WI38 (cell line): ENCODE measurements at regions not wholly inside any gene's neighbourhood (a gene's known extent, or its start where the extent isn't known, plus 50 kb on each side); places are given as distances from the start of the nearest gene placed in this dataset.

Experiments used
- H3K4me3 ChIP-seq: 2 replicates; pipeline ENCODE4 v1.5.1; 2011; ENCODE audit warnings: low read depth, mild to moderate bottlenecking, control low read depth, low read length
- CTCF ChIP-seq: IDR thresholded peaks from 2 replicates; pipeline ENCODE4 v1.5.1; 2012; ENCODE audit warnings: low read depth, mild to moderate bottlenecking, control low read depth, low read length

- no peak overlapping the region for H3K4me3 ChIP-seq
- no peak for TF ChIP-seq CTCF
Measured at GRCh38 chr12:91835693-91836092, 310.0 kb downstream of the BTG1 start.

GRCh38 chr12:91833780-91834359 lies 311.8 kb downstream of the BTG1 start:
- no peak for TF ChIP-seq CTCF

GRCh38 chr12:91825999-91826398 lies 319.6 kb downstream of the BTG1 start:
- TF ChIP-seq CTCF: no peak
- H3K4me3 ChIP-seq: no peak overlapping the region

More at GRCh38 chr12:91833780-91834359, 311.8 kb downstream of the BTG1 start:
- no peak overlapping the region for H3K4me3 ChIP-seq

GRCh38 chr12:91824991-91825390 lies 320.7 kb downstream of the BTG1 start:
- H3K4me3 ChIP-seq: no peak overlapping the region
- no peak for TF ChIP-seq CTCF

GRCh38 chr12:91819132-91819447 lies 326.6 kb downstream of the BTG1 start:
- no peak for TF ChIP-seq CTCF
- no peak overlapping the region for H3K4me3 ChIP-seq

GRCh38 chr12:91818227-91819131 lies 327.2 kb downstream of the BTG1 start:
- TF ChIP-seq CTCF: no peak

GRCh38 chr12:91817517-91817916 lies 328.1 kb downstream of the BTG1 start:
- no peak for TF ChIP-seq CTCF
- H3K4me3 ChIP-seq: no peak overlapping the region

More at GRCh38 chr12:91818227-91819131, 327.2 kb downstream of the BTG1 start:
- no peak overlapping the region for H3K4me3 ChIP-seq
